Esophagus squamous epithelium (tissue), 4 donors: ENCODE measurements at regions not wholly inside any gene's neighbourhood (a gene's known extent, or its start where the extent isn't known, plus 50 kb on each side); places are given as distances from the start of the nearest gene placed in this dataset.

ENCODE experiments used
- POLR2A ChIP-seq, 4 donors: fragments of 450-650 bp; IDR thresholded peaks; one replicate each; pipeline ENCODE4 v1.6.1; 2017; ENCODE audit warnings: antibody characterized with exemption in 4 of 4, mild to moderate bottlenecking in 4 of 4, moderate library complexity in 3 of 4
- TF ChIP-seq, protein P1 (sequence below), 6 experiments: fragments of 450-650 bp in 4 of 6; fragments of 200-600 bp in 2 of 6; sonication (generic) in 2 of 6; IDR thresholded peaks; one replicate each; pipeline ENCODE4 v1.5.1; 2016 to 2019; ENCODE audit warnings: antibody characterized with exemption in 6 of 6, mild to moderate bottlenecking in 4 of 6, moderate library complexity in 4 of 6

DNA sequence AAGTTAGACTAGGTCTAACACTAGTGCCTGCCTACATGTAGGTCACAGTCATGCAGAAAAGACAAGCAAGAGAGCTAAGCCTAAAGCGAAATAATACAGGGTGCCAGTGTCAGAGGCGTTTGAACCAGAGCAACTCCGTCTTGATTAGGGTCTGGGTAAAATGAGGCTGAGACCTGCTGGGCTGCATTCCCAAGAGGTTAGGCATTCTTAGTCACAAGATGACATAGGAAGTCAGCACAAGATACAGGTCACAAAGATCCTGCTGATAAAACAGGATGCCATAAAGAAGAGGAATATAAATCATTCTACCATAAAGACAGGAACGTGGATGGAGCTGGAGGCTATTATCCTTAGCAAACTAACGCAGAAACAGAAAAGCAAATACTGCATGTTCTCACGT is 120.9 kb downstream of the BEND2 start:
- TF ChIP-seq, protein P1, sequence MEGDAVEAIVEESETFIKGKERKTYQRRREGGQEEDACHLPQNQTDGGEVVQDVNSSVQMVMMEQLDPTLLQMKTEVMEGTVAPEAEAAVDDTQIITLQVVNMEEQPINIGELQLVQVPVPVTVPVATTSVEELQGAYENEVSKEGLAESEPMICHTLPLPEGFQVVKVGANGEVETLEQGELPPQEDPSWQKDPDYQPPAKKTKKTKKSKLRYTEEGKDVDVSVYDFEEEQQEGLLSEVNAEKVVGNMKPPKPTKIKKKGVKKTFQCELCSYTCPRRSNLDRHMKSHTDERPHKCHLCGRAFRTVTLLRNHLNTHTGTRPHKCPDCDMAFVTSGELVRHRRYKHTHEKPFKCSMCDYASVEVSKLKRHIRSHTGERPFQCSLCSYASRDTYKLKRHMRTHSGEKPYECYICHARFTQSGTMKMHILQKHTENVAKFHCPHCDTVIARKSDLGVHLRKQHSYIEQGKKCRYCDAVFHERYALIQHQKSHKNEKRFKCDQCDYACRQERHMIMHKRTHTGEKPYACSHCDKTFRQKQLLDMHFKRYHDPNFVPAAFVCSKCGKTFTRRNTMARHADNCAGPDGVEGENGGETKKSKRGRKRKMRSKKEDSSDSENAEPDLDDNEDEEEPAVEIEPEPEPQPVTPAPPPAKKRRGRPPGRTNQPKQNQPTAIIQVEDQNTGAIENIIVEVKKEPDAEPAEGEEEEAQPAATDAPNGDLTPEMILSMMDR (IDR thresholded peaks at IDR 0.05), result no peak
- no peak for TF ChIP-seq POLR2A (IDR thresholded peaks at IDR 0.05)
